Ascending aorta (tissue), 2 donors: ENCODE measurements at regions not wholly inside any gene's neighbourhood (a gene's known extent, or its start where the extent isn't known, plus 50 kb on each side); places are given as distances from the start of the nearest gene placed in this dataset.

ENCODE experiments used
- DNase-seq, 2 donors: peaks; one replicate each; pipeline ENCODE4 v3.0.0-alpha.2; 2019; ENCODE audit warnings: low spot score in 2 of 2
- H3K27ac ChIP-seq, 2 donors: fragments of 200-600 bp; sonication (generic); one replicate each; pipeline ENCODE4 v1.5.1; 2016 to 2017; ENCODE audit warnings: mild to moderate bottlenecking in 1 of 2
- H3K27me3 ChIP-seq: fragments of 200-600 bp; sonication (generic); one replicate; pipeline ENCODE4 v1.5.1; 2017
- H3K36me3 ChIP-seq, 2 donors: fragments of 200-600 bp; sonication (generic); one replicate each; pipeline ENCODE4 v1.5.1; 2016
- H3K4me1 ChIP-seq, 2 donors: fragments of 200-600 bp; sonication (generic); one replicate each; pipeline ENCODE4 v1.5.1; 2016 to 2017; ENCODE audit warnings: mild to moderate bottlenecking in 1 of 2
- H3K4me3 ChIP-seq, 2 donors: fragments of 200-600 bp; sonication (generic); one replicate each; pipeline ENCODE4 v1.5.1; 2016 to 2017; ENCODE audit warnings: mild to moderate bottlenecking in 1 of 2
- H3K9me3 ChIP-seq, 2 donors: fragments of 200-600 bp; sonication (generic); one replicate each; pipeline ENCODE4 v1.5.1; 2016
- CTCF ChIP-seq, 3 experiments: fragments of 200-600 bp in 2 of 3; fragments of 450-650 bp in 1 of 3; sonication (generic) in 2 of 3; IDR thresholded peaks; one replicate each; pipeline ENCODE4 v1.5.1; 2016 to 2019; ENCODE audit warnings: antibody characterized with exemption in 3 of 3, mild to moderate bottlenecking in 1 of 3, moderate library complexity in 1 of 3
- intact Hi-C: fragments of 100-400 bp; cut with DNase I; formaldehyde crosslinking; loops from one replicate; pipeline ENCODE4 v1.15.1; 2023

- Histone ChIP-seq H3K36me3 (no peaks in the 10 kb centered on the region), H3K27me3 (no peaks in the 10 kb centered on the region), H3K4me1 (no peaks in the 10 kb centered on the region), H3K9me3 (no peaks in the 10 kb centered on the region), H3K27ac (no peak overlapping the region), H3K4me3 (no peak overlapping the region)
- no peak for TF ChIP-seq CTCF (IDR thresholded peaks at IDR 0.05)
- no peak for DNase-seq
- intact Hi-C loops: no loop called here
Observed at GRCh38 chr1:217052196-217052595, 329.0 kb upstream of the ESRRG start.

- no peak overlapping the region for H3K4me3 ChIP-seq
- no peaks in the 10 kb centered on the region for H3K36me3 ChIP-seq
- H3K27ac ChIP-seq: no peak overlapping the region
- no peaks in the 10 kb centered on the region for H3K4me1 ChIP-seq
- H3K9me3 ChIP-seq: no peaks in the 10 kb centered on the region
- H3K27me3 ChIP-seq: no peaks in the 10 kb centered on the region
- no peak for TF ChIP-seq CTCF (IDR thresholded peaks at IDR 0.05)
- no peak for DNase-seq
- intact Hi-C loops: no loop called here
Observed at GRCh38 chr1:217049721-217050120, 326.5 kb upstream of the ESRRG start.

GRCh38 chr1:217049081-217049480, 325.9 kb upstream of the ESRRG start:
- no peaks in the 10 kb centered on the region for H3K4me1 ChIP-seq
- DNase-seq: no peak
- H3K36me3 ChIP-seq: no peaks in the 10 kb centered on the region
- H3K27ac ChIP-seq: no peak overlapping the region
- intact Hi-C loops: no loop called here
- TF ChIP-seq CTCF (IDR thresholded peaks at IDR 0.05): no peak
- no peak overlapping the region for H3K4me3 ChIP-seq
- H3K9me3 ChIP-seq: no peaks in the 10 kb centered on the region
- no peaks in the 10 kb centered on the region for H3K27me3 ChIP-seq

GRCh38 chr1:217048104-217048707, 325.0 kb upstream of the ESRRG start:
- Histone ChIP-seq H3K9me3 (no peaks in the 10 kb centered on the region), H3K36me3 (no peaks in the 10 kb centered on the region), H3K4me1 (no peaks in the 10 kb centered on the region), H3K27ac (no peak overlapping the region), H3K4me3 (no peak overlapping the region), H3K27me3 (no peaks in the 10 kb centered on the region)
- intact Hi-C loops: no loop called here
- no peak for TF ChIP-seq CTCF (IDR thresholded peaks at IDR 0.05)
- no peak for DNase-seq

- H3K36me3 ChIP-seq: no peaks in the 10 kb centered on the region
- H3K4me3 ChIP-seq: no peak overlapping the region
- no peak for TF ChIP-seq CTCF (IDR thresholded peaks at IDR 0.05)
- H3K4me1 ChIP-seq: no peaks in the 10 kb centered on the region
- no peaks in the 10 kb centered on the region for H3K27me3 ChIP-seq
- H3K27ac ChIP-seq: no peak overlapping the region
- H3K9me3 ChIP-seq: peaks cover 0 to 10% of the 10 kb centered on the region in 2 donors
- intact Hi-C loops: no loop called here
- no peak for DNase-seq
Observed at GRCh38 chr1:217040711-217041455, 317.7 kb upstream of the ESRRG start.
